ENCODE measurements at regions not wholly inside any gene's neighbourhood (a gene's known extent, or its start where the extent isn't known, plus 50 kb on each side); places are given as distances from the start of the nearest gene placed in this dataset.

GRCh38 chr5:93337138-93337537 lies 243.9 kb downstream of the NR2F1-AS1 start:
- Histone ChIP-seq H3K4me3 (no peak overlapping the region), H3K4me2 (ENCODE audit: control insufficient read depth, insufficient read depth) (no peak overlapping the region), H2AFZ (ENCODE audit: control insufficient read depth, low read depth, low read length) (no peak overlapping the region), H3K36me3 (ENCODE audit: control insufficient read depth in 2 of 2, insufficient read depth in 2 of 2, low read length in 1 of 2) (no peaks in the 10 kb centered on the region), H3K9me3 (replicated peaks; ENCODE audit: control insufficient read depth, insufficient read depth, low read length) (no peaks in the 10 kb centered on the region), H4K20me1 (ENCODE audit: control insufficient read depth, insufficient read depth) (no peaks in the 10 kb centered on the region), H3K79me2 (ENCODE audit: control insufficient read depth, insufficient read depth, low read length) (no peaks in the 10 kb centered on the region), H3K9ac (ENCODE audit: control insufficient read depth, insufficient read depth, low read length) (no peak overlapping the region), H3K27ac (ENCODE audit: control insufficient read depth, insufficient read depth) (no peak overlapping the region), H3K4me1 (ENCODE audit: control insufficient read depth, insufficient read depth, low read length) (peaks cover 3% of the 10 kb centered on the region; the same call in 1 of the 2 replicates), H3K27me3 (replicated peaks in 1 of 2; ENCODE audit: control insufficient read depth in 2 of 2, insufficient read depth in 2 of 2, low read length in 1 of 2) (no peaks in the 10 kb centered on the region)
- no TSS peak for BruUV-seq (replicated peaks)
- no peak for DNase-seq (ENCODE audit: low read depth, low spot score)
- no peak for TF ChIP-seq ESRRA (IDR thresholded peaks at IDR 0.05; ENCODE audit: low read length)
- no peak for TF ChIP-seq NR2C1 (IDR thresholded peaks at IDR 0.05)
- no peak for TF ChIP-seq BCL3 (IDR thresholded peaks at IDR 0.05; ENCODE audit: borderline replicate concordance, insufficient read depth, low read depth, low read length, poor library complexity, severe bottlenecking)
- no peak for TF ChIP-seq BCLAF1 (IDR thresholded peaks at IDR 0.05)
- TF ChIP-seq NFIC (IDR thresholded peaks at IDR 0.05; ENCODE audit: low read depth, low read length): no peak
- no peak for TF ChIP-seq CBX5 (IDR thresholded peaks at IDR 0.05; ENCODE audit: low read depth)
- no peak for TF ChIP-seq ZNF687 (IDR thresholded peaks at IDR 0.05)
- no peak for TF ChIP-seq ATF2 (IDR thresholded peaks at IDR 0.05; ENCODE audit: low read length)
- TF ChIP-seq BACH1 (IDR thresholded peaks at IDR 0.05; ENCODE audit: borderline replicate concordance): no peak
- intact Hi-C loops (cut with micrococcal nuclease; ENCODE audit: unreplicated experiment): no loop called here
- no peak for FAIRE-seq
- ATAC-seq: no peak
- CTCF ChIA-PET: no interaction called here
- RAD21 ChIA-PET (ENCODE audit: unreplicated experiment): no interaction called here
- whole genome bisulfite sequencing (ENCODE audit: insufficient coverage, insufficient replicate concordance, low lambda C conversion rate, missing lambda C conversion rate): 0% methylated on average over 2 of the region's 2 CpGs
- POLR2A ChIA-PET: no interaction called here
- SMC1A ChIA-PET (ENCODE audit: uncharacterized antibody, unreplicated experiment): no interaction called here
- in situ Hi-C loops (cut with MboI): no loop called here

Measured in GM12878 (cell line).